Heart right ventricle (tissue), 16 donors: ENCODE measurements at regions not wholly inside any gene's neighbourhood (a gene's known extent, or its start where the extent isn't known, plus 50 kb on each side); places are given as distances from the start of the nearest gene placed in this dataset.

ENCODE experiments used
- ATAC-seq, 8 donors: fragments of 200-7000 bp; cut with Tn5 transposase; one replicate each; pipeline ENCODE4 v1.9.1; 2020; ENCODE audit warnings: mild to moderate bottlenecking in 8 of 8, moderate library complexity in 8 of 8, moderate number of reproducible peaks in 1 of 8
- DNase-seq, 2 donors: peaks; one replicate each; pipeline ENCODE4 v3.0.0-alpha.2; 2020
- H3K27ac ChIP-seq, 10 donors: fragments of 200-600 bp; sonication (generic) in 2 of 10; one replicate each; pipeline versions ENCODE4 v1.5.0 to v1.8.0; 2020 to 2022; ENCODE audit warnings: mild to moderate bottlenecking in 3 of 10
- H3K27me3 ChIP-seq, 7 donors: fragments of 200-600 bp; one replicate each; pipeline ENCODE4 v1.8.0; 2021 to 2022; ENCODE audit warnings: mild to moderate bottlenecking in 2 of 7
- H3K36me3 ChIP-seq, 9 donors: fragments of 200-600 bp; sonication (generic) in 1 of 9; one replicate each; pipeline versions ENCODE4 v1.5.0 to v1.8.0; 2020 to 2022; ENCODE audit warnings: mild to moderate bottlenecking in 2 of 9
- H3K4me1 ChIP-seq, 9 donors: fragments of 200-600 bp; sonication (generic) in 1 of 9; one replicate each; pipeline versions ENCODE4 v1.5.0 to v1.8.0; 2020 to 2022; ENCODE audit warnings: mild to moderate bottlenecking in 4 of 9
- H3K4me3 ChIP-seq, 10 donors: fragments of 200-600 bp; sonication (generic) in 2 of 10; one replicate each; pipeline versions ENCODE4 v1.5.0 to v1.8.0; 2020 to 2022; ENCODE audit warnings: mild to moderate bottlenecking in 7 of 10, moderate library complexity in 2 of 10
- H3K9me3 ChIP-seq, 11 donors: fragments of 200-600 bp in 10 of 11; sonication (generic) in 2 of 11; one replicate each; pipeline versions ENCODE4 v1.5.0 to v1.8.0; 2013 to 2022; ENCODE audit warnings: mild to moderate bottlenecking in 2 of 11, control low read depth in 1 of 11, moderate library complexity in 1 of 11
- CTCF ChIP-seq, 9 donors: fragments of 200-600 bp; sonication (generic) in 2 of 9; IDR thresholded peaks; one replicate each; pipeline versions ENCODE4 v1.5.0 to v1.8.0; 2021 to 2022; ENCODE audit warnings: antibody characterized with exemption in 9 of 9, mild to moderate bottlenecking in 5 of 9, moderate library complexity in 1 of 9
- WGBS, 2 donors: extraction: QIAGEN DNeasy Blood & Tissue Kit; methylation state at CpG; one replicate each; pipeline ENCODE4 v1.1.7; 2013; ENCODE audit warnings: inconsistent platforms in 1 of 2; 5-methylcytosine and 5-hydroxymethylcytosine counted together
- intact Hi-C, 10 donors: fragments of 100-400 bp; cut with DNase I; formaldehyde crosslinking; loops; one replicate each; pipeline versions ENCODE4 v1.11.1 to v1.14.2; 2022
- donor health status: Arrhythmogenic right ventricular cardiomyopathy.
- donor health status: ischemic (EF 13 %, LVEDD 7.1; RV severe dilation, severe dysfunction).
- donor health status: healthy with polysubstance abuse.
- donor health status: DM: no; HTN: yes; CAD: no.
- donor health status: DM: no; HTN: no; CAD: no.
- donor health status: ischemic (EF 25% LVEDD 6.9; RV normal size, moderate dysfunction).
- donor health status: ischemic (EF 25% LVEDD 5.7; RV mildly dilated, moderate dysfunction).
- donor health status: healthy.
- donor health status: DM: yes; HTN: yes; CAD: no.
- donor health status: Ischemic cardiomyopathy.
- donor health status: ischemic (EF 35%, LVEDD 5.7; RV mildly dilated, moderate dysfunction).
- donor health status: nonischemic (EF 11% LVEDD 7.7; RV severe dilation, severe dysfunction).
- donor health status: DM: yes; HTN: yes; CAD: no.
- donor health status: PGD.
- donor health status: ischemic (EF 29% LVEDD 5.4; RV normal size, mild dysfunction).
- donor health status: nonischemic (EF 23%, LVEDD 6.1; RV moderate dilation, normal function).

GRCh38 chr15:37262922-37263608, 162.7 kb upstream of the MEIS2 start:
- no peak for TF ChIP-seq CTCF (IDR thresholded peaks at IDR 0.05)
- Histone ChIP-seq H3K27ac (no peak overlapping the region), H3K36me3 (no peaks in the 10 kb centered on the region), H3K4me3 (no peak overlapping the region), H3K27me3 (no peaks in the 10 kb centered on the region), H3K9me3 (peaks cover 0 to 4% (median 0%) of the 10 kb centered on the region in 11 donors), H3K4me1 (no peaks in the 10 kb centered on the region)
- ATAC-seq: no peak
- 44 to 62% methylated on average over 3 of the region's 3 CpGs for WGBS, 2 donors
- intact Hi-C loops: no loop called here
- DNase-seq: no peak

DNA sequence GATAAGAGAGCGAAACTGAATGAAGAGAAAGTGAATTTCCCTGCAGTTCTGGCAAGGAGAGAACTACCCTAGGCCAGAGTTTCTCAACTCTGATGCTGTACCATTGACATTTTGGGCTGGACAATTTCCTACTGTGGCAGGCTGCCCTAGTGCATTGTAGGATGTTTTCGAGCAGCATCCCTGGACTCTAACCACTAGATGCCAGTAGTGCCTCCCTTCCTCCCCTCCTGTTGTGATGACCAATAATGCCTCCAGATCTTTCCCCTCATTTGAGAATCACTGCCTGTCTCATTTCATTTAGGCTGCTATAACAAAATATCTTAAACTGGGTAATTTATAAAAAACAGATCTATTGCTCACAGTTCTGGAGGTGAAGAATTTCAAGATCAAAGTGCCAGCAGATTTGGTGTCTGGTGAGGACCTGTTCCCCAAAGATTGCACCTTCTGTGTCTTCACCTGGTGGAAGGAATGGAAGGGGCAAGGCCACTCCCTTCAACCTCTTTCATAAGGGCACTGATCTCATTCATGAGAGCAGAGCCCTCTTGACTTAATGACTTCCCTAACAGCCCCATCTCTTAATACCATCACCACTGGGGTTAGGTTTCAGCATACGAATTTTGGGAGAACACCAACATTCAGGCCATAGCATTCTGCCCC, 188.9 kb upstream of the MEIS2 start:
- no peaks in the 10 kb centered on the region for H3K9me3 ChIP-seq
- ATAC-seq (peak in 1 of 8 donors; percentile 67), DNase-seq (no peak)
- H3K4me3 ChIP-seq: no peak overlapping the region
- H3K4me1 ChIP-seq: no peaks in the 10 kb centered on the region
- no peak overlapping the region for H3K27ac ChIP-seq
- TF ChIP-seq CTCF (IDR thresholded peaks at IDR 0.05): peak in 4 of 9 donors; percentile 12 to 40 (median 26)
- H3K27me3 ChIP-seq: no peaks in the 10 kb centered on the region
- 61 to 67% methylated on average over 3 of the region's 3 CpGs for WGBS, 2 donors
- intact Hi-C loops: loop anchor here in 1 of 10 donors (10.0 kb wide), 1 partner anchor 596 kb away; no protein-coding TSS in a partner anchor
- H3K36me3 ChIP-seq: no peaks in the 10 kb centered on the region

DNA sequence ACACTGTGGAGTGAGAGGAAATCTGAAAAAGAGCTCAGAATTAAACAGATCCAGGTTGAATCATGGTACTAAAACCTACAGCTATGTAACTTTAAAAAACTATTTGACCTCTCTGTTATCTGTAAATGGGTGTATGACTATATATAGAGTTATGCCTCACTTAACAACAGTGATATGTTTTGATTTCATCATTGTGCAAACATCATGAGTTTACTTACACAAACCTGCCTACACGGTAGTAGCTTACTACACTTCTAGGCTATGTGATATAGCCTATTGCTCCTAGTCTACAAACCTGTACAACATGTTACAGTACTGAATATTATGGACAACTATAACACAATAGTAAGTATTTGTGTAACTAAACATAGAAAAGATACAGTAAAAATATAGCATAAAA, 191.6 kb upstream of the MEIS2 start:
- no peaks in the 10 kb centered on the region for H3K36me3 ChIP-seq
- no peak for ATAC-seq
- no peak for DNase-seq
- H3K4me3 ChIP-seq: no peak overlapping the region
- no peaks in the 10 kb centered on the region for H3K9me3 ChIP-seq
- TF ChIP-seq CTCF (IDR thresholded peaks at IDR 0.05): no peak
- H3K4me1 ChIP-seq: no peaks in the 10 kb centered on the region
- H3K27me3 ChIP-seq: no peaks in the 10 kb centered on the region
- no peak overlapping the region for H3K27ac ChIP-seq
- intact Hi-C loops: loop anchor here in 1 of 10 donors (10.0 kb wide), 1 partner anchor 593 kb away; no protein-coding TSS in a partner anchor
- 63 to 78% methylated on average over 1 of the region's 1 CpG for WGBS, 2 donors

GRCh38 chr15:37298271-37298670, 197.9 kb upstream of the MEIS2 start:
- no peak for ATAC-seq
- WGBS, 2 donors: 17 to 20% methylated on average over 1 of the region's 1 CpG
- Histone ChIP-seq H3K4me3 (no peak overlapping the region), H3K9me3 (no peaks in the 10 kb centered on the region), H3K4me1 (no peaks in the 10 kb centered on the region), H3K27me3 (no peaks in the 10 kb centered on the region), H3K36me3 (no peaks in the 10 kb centered on the region), H3K27ac (no peak overlapping the region)
- no peak for DNase-seq
- no peak for TF ChIP-seq CTCF (IDR thresholded peaks at IDR 0.05)
- intact Hi-C loops: loop anchor here in 1 of 10 donors (10.0 kb wide), 1 partner anchor 587 kb away; no protein-coding TSS in a partner anchor
